ENCODE measurements at regions not wholly inside any gene's neighbourhood (a gene's known extent, or its start where the extent isn't known, plus 50 kb on each side); places are given as distances from the start of the nearest gene placed in this dataset.
A peak's percentile ranks its signal among the peaks of the same experiment; 100 is the strongest.

- no peak for DNase-seq
- TF ChIP-seq GATA1 (IDR thresholded peaks at IDR 0.05; ENCODE audit: low read depth, low read length) (no peak), POLR2A (IDR thresholded peaks at IDR 0.05; ENCODE audit: low read length) (no peak)
These were observed 61.9 kb downstream of the EXOSC2 start for GRCh38 chr9:130755377-130756007.

GRCh38 chr9:130756037-130756436 lies 62.5 kb downstream of the EXOSC2 start:
- TF ChIP-seq GATA1 (IDR thresholded peaks at IDR 0.05; ENCODE audit: low read depth, low read length) (no peak), POLR2A (IDR thresholded peaks at IDR 0.05; ENCODE audit: low read length) (no peak)
- DNase-seq: no peak

GRCh38 chr9:130756455-130757152 lies 63.0 kb downstream of the EXOSC2 start:
- DNase-seq: no peak
- TF ChIP-seq POLR2A (IDR thresholded peaks at IDR 0.05; ENCODE audit: low read length): no peak
- TF ChIP-seq GATA1 (IDR thresholded peaks at IDR 0.05; ENCODE audit: low read depth, low read length): no peak

GRCh38 chr9:130759738-130760137 lies 66.2 kb downstream of the EXOSC2 start:
- no peak for DNase-seq
- TF ChIP-seq GATA1 (IDR thresholded peaks at IDR 0.05; ENCODE audit: low read depth, low read length) (no peak), POLR2A (IDR thresholded peaks at IDR 0.05; ENCODE audit: low read length) (no peak)

DNA sequence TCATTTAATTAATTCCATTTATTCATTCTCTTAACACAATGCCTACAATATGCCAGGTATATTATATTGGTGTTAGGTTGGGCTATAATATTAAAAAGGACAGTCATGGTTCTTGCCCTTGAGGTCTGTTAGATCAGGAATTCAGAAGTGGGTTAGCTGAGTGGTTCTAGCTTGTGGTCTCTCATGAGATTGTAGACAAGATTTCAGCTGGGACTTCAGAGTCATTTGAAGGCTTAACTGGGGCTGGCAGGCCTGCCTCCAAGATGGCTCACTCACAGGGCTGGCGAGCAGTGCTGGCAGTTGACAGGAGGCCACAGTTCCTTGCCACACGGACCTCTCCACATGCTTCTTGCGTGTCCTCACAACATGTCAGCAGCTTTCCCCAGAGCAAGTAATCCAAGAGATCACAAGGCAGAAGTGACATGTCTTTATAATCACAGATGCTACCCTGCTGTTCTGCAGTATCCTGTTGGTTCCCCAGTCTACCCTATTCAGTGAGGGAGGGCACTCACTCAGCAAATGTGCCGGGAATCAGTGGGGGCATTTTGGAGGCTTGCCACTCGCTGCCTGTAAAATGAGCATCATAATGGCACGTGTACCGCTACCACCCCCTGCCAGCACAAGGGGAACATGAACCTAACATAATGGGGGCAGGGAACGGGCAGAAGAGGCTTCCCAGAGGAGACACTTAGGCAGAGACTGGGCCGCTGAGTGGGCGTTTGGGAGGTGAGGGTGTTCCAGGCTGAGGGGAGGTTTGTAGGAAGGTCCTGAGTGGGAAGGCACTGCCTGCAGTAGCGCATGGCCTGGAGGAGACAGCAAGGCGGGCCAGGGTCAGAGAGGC lies 70.0 kb downstream of the EXOSC2 start:
- no peak for DNase-seq
- TF ChIP-seq POLR2A (IDR thresholded peaks at IDR 0.05; ENCODE audit: low read length): no peak
- TF ChIP-seq GATA1 (IDR thresholded peaks at IDR 0.05; ENCODE audit: low read depth, low read length): no peak

- TF ChIP-seq POLR2A (IDR thresholded peaks at IDR 0.05; ENCODE audit: low read length) (no peak), GATA1 (IDR thresholded peaks at IDR 0.05; ENCODE audit: low read depth, low read length) (no peak)
- no peak for DNase-seq
These were observed 69.7 kb upstream of the ABL1 start for GRCh38 chr9:130765137-130766020.

- TF ChIP-seq POLR2A (IDR thresholded peaks at IDR 0.05; ENCODE audit: low read length): no peak
- DNase-seq: no peak
These were observed 68.8 kb upstream of the ABL1 start for GRCh38 chr9:130766021-130766926.

GRCh38 chr9:130766927-130767307 lies 68.1 kb upstream of the ABL1 start:
- no peak for DNase-seq
- TF ChIP-seq GATA1 (IDR thresholded peaks at IDR 0.05; ENCODE audit: low read depth, low read length) (no peak), POLR2A (IDR thresholded peaks at IDR 0.05; ENCODE audit: low read length) (no peak)

GRCh38 chr9:130768265-130768664 lies 66.8 kb upstream of the ABL1 start:
- DNase-seq: no peak
- TF ChIP-seq GATA1 (IDR thresholded peaks at IDR 0.05; ENCODE audit: low read depth, low read length): no peak
- no peak for TF ChIP-seq POLR2A (IDR thresholded peaks at IDR 0.05; ENCODE audit: low read length)

- no peak for DNase-seq
- TF ChIP-seq GATA1 (IDR thresholded peaks at IDR 0.05; ENCODE audit: low read depth, low read length) (no peak), POLR2A (IDR thresholded peaks at IDR 0.05; ENCODE audit: low read length) (no peak)
These were observed 66.1 kb upstream of the ABL1 start for GRCh38 chr9:130768891-130769403.

DNA sequence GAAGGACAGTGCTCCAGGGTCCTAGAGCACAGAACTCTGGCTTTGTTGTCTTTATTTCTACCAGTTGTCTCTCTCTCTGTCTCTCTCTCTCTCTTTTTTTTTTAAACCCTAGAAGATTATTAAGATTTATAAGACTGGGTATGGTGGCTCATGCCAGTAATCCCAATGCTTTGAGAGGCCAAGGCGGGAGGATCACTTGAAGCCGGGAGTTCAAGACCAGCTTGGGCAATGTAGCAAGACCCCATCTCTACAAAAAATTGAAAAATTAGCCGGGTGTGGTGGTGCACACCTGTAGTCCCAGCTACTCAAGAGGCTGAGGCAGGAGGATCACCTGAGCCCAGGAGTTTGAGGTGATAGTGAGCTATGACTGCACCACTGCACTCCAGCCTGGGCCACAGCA lies 65.0 kb upstream of the ABL1 start:
- TF ChIP-seq POLR2A (IDR thresholded peaks at IDR 0.05; ENCODE audit: low read length): no peak
- TF ChIP-seq GATA1 (IDR thresholded peaks at IDR 0.05; ENCODE audit: low read depth, low read length): no peak

DNA sequence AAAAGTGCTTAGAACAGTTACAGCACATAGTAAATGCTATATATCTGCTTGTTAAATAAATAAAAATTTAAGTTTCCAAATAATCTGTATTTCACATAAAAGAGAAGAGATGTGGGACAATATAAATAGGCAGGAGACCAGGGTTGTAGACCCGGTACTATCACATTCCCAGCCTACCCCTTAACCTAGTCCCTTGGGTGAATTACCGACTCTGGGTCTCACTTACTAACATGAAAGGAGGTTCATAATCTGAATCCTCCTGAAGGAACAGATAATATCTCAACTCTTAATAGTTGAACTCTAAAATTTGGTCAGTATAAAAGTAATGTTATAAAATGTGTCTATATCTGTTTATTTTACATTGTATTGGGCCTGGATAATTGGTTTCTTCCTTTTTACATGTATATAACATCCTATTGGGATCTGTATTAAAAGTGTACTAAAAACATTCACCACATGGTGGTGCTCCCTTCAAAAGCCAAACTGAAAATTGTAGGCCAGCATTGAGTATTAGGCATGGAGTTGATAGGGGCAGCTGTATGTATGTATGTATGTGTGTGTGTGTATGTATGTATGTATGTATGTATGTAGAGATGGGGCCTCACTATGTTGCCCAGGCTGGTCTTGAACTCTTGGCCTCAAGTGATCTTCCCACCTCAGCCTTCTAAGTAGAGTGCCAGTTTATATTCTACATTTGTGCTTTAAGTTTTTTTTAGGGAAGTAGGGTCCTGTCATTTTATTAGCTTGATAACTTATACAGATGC lies 64.2 kb upstream of the ABL1 start:
- no peak for TF ChIP-seq POLR2A (IDR thresholded peaks at IDR 0.05; ENCODE audit: low read length)
- TF ChIP-seq GATA1 (IDR thresholded peaks at IDR 0.05; ENCODE audit: low read depth, low read length): no peak
- peak; percentile 67 to 73 for DNase-seq

More for the DNA sequence above, 65.0 kb upstream of the ABL1 start:
- DNase-seq: no peak
